ENCODE measurements at regions not wholly inside any gene's neighbourhood (a gene's known extent, or its start where the extent isn't known, plus 50 kb on each side); places are given as distances from the start of the nearest gene placed in this dataset.

DNA sequence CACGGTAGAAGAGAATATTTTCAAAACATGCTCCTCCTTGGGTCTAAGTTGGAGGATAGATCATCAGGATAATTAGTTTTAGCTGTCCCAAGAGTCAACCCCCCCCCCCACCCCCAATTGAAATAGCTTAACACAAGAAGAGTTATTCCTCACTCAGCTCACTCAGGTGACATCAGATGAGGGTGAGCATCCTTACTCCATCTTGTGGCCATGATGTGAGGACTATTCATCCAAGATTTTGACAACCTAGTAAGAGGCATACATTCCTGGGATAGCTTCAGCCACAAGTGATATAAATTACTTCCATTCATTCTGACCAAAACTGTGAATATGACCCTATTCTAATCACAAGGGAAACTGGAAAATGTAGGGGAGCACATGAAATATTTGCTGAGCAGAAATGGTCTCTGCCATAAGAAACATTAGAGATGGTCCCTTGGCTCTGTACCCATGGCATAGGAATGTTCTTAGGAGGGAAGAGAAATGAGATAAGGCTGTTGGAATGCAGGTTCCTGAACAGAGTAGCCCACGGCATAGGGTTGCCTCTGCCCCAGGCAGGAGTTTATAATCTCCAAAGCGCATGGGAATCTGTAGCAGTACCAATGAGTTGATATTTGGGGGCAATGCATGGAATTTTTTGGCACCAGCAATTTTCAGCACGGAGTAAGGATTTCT, 257.2 kb downstream of the CYRIA start:
- no peak for DNase-seq

GRCh38 chr2:16407358-16407757, 258.3 kb downstream of the CYRIA start:
- DNase-seq = no peak

DNA sequence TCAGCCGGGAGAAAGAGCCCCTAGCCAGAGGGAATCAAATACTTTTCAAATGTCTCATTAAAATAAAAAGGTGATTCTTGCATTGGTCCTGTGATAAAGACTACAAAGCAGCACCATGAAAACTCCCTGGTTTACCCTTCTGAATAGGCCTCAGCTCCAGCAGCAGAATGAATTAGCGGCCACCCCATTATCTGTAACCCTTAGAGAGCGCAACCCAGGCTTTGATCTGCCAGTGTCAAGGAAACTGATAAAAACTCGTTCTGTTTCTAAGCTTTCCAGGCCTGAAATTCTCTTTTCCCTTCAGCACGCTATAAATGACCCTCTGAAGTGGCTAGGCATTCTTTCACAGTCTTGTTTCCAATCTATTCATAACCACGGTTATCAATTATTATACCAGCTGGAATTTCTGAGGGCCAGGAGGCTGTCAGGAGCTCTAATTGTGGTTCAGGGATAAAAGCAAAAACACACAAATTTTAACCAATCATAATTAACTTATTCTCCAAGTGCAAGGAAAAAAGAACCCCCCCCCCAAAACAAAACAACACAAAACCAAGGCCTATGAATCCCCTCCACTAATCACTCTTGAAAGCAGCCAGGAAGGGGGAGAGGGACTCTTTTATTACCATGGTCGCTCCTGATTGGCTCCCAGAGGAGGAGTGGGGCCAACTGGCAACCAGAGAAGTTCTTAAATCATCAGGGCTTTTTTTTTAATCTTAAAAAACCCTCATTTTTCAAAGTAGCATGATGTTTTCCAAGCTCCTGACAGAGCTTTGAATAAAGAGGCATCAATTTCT, 258.9 kb downstream of the CYRIA start:
- DNase-seq = no peak

DNA sequence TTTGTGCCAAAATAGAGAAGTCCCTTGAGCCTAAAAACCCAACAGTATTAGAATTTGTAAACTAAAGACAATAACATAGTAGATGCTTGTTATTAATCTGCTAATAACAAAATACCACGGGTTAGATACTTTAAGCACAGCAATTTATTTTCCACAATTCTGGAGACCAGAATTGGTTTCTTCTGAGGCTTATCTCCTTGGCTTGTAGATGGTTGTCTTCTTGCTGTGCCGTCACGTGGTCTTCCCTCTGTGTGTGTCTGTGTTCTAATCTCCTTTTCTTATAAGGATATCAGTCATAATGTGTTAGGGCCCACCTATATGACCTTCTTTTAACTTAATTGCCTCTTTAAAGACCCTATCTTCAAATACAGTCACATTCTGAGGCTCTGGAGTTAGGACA, 260.1 kb downstream of the CYRIA start:
- no peak for DNase-seq

DNA sequence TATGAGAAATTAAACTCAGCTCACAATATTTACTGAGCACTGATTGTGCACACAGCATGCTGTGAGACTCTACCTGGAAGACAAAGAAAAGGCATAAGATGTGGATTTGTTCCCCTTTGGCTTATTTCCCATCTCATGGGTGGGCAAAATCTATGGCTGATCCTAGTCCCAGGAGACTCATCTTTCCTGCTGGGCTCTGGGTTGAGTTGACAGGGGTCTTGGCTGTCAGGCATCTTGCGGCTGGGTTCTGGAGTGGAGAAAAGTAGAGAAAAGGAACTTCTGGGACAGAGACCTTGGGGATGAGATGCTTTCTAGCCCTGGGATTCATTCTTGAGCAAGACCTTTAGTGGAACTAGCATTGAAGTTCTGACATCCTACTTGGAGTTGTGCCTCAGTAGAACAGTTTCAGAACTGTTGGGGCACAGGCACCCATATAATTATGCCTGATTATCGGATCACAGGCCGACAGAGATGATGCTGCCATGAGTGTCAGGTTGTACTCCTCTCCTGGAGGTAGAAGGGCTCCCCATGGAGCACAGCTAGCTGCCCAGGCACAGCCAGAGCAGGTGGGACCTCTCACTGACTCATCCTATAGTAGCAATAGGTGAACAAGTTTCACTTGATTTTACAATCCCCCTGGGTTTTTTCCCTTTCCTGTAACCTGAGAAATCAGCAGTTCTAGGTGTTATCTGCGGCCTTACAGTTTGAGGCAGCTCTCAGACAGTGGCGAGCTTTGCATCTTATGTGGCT, 260.9 kb downstream of the CYRIA start:
- DNase-seq = no peak

GRCh38 chr2:16404146-16404545, 261.5 kb downstream of the CYRIA start:
- no peak for DNase-seq

- no peak for DNase-seq
Measured at GRCh38 chr2:16402891-16403290, 262.7 kb downstream of the CYRIA start.

GRCh38 chr2:16401761-16402300, 263.8 kb downstream of the CYRIA start:
- no peak for DNase-seq

DNA sequence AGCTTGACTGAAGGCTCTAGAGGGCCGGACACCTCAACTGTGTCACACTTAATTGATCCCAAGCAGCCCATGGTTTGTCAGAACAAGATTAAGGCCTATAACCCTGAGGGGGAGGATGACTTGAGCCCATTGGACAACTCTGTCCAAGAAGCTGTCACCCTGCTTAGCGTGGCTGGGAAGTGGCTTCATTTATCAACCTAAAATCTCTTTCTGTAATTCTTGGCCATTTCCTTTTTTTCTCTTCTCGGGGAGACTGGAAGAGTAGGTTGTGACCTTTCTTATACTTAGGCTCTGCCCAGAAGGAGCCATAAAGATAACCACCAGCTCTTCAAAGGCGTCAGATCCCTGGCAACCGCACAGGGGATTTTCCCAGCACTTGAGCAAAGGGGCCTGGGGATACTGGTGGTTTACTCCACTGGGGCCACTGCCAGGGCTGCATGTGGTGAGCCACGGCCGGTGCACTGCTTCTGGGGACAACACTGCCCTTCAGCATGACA, 265.5 kb downstream of the CYRIA start:
- DNase-seq = no peak

DNA sequence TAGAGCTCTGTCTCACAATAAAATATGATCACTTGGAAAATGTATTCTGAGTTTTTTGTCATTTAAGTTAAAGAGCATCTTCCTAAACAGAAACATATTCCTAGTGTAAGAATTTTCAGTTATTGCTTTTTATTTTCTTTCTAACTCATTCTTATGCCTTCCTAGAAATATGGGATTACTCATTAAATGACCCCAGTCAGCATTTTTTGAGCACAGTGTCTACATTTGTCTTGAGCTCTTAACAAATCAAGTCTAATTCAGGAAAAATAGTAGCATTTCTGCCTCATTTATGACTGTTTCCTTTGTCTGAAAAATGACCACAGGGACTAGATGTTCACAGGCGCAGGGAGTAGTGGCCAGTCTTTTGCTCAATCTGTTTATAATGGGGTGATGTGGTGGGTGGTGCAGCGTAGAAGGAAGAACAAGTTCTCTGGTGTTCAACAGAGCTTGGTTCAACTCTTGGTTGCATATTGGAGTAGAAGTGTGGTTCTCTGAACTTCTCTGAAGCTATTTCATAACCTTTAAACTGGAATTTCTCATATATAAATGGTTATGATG, 267.1 kb downstream of the CYRIA start:
- no peak for DNase-seq

DNA sequence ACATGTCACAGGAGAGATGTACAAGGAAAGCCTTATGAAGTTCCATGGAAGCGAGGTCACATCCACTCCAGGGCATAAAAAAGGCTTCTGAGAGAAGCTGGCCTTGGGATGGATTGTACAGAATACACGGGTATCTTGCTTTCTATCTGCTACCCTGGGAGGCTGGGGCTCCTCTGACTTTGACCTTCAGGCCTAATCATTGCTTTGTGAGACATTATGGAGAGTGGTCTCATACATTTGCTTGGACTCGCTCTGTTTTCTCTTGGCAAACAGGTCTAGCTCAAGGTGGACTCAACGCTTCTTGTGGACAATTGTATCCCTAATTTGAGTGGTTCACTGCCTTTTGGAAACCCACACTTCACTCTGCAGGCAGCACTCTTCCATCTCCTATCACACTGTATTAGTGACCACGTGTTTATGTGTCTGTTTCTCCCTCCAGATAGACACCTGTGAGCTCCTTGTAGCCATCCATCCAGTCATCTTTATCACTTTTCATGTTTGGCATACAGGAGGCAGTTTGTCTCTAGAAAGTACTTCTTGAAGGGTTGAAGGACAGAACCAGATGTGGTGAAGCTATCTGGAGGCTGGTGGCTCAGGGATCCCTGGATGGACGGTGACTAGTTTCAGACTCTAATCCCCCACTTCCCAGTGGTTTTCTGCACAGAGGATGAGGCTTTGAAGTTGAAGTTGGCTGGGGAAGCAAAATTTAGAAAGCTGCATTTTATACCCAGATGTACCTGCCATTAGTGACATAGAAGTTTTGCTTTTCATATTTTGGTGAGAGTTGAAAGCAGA, 267.8 kb downstream of the CYRIA start:
- DNase-seq = no peak

DNA sequence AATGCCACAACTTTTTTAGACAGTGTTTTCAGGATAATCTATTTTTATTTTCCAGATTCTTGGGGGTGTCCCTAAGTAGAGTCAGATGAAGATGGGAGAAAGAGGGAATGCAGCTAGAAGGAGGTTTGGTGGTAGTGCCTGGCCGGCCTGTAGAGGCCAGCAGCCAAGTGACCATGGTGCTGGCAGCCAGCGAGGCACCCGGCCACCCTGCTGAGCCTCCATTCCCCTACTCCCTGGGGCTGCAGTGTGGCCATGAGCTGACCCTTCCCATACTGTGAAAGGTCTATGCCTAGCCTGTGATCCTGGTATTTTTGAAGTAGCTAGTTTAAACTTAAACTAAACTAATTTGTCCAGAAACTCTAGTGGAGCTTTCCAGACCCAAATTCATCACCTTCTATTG, 268.6 kb downstream of the CYRIA start:
- DNase-seq = no peak

- no peak for DNase-seq
Measured at GRCh38 chr2:16396171-16396570, 269.5 kb downstream of the CYRIA start.

DNA sequence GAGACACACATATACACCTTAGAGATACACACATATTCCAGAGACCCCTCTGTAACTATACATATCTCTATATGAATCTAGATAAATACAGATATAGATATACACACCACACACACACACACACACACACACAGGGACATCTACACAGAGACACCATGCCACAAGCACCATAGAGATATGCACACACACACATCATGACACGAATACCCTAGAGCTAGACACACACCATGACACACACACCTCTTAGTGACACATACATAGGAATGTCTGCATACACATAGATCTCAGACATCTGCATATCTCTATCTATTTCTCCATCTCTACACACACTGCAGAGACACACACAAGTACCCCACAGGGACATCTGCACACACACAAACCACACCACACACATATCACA, 270.0 kb downstream of the CYRIA start:
- DNase-seq = no peak

DNA sequence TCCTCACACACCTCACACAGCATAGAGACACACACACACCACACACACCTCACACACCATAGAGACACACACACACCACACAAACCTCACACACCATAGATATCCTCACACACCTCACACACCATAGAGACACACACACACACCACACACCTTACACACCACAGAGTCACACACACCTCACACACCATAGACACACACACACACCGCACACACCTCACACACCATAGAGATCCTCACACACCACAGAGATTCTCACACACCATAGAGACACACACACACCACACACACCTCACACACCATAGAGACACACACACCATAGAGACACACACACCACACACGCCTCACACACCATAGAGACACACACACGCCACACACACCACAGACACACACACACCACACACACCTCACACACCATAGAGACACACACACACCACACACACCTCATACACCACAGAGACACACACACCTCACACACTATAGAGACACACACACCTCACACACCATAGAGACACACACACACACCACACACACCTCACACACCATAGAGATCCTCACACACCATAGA, 270.6 kb downstream of the CYRIA start:
- DNase-seq = no peak

DNA sequence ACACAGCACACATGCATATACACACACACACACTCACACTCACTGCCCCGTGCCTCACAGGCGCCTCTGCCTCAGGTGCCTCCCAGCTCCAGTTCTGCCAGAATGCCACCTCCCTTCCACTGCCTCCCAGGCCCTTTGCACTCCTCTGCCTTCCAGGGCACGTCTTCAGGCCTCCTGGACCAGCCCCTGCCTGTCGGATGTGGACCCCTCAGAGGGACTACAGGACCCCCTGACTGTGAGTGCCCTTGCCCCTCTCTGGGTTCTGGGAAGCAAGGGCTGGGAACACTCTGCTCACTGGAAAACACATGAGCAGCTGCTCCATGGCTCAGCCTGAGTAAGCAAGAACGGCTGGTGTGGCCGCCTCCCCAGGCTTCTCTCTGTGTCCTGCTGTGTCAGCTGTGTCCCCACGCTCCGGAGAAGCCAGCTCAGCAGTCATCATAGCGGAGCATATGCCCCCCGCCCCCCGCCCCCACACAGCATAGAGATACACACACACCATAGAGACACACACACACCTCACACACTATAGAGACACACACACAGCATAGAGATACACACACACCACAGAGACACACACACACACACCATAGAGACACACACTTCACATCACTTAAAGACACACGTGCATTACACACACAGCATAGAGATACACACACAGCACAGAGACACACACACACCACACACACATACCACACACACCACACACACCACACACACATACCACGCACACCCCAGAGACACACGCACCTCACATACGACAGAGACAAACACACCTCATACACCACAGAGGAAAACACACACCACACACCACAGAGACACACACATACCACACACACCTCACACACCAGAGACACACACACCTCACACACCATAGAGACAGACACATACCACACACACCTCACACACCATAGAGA, 271.3 kb downstream of the CYRIA start:
- no peak for DNase-seq

DNA sequence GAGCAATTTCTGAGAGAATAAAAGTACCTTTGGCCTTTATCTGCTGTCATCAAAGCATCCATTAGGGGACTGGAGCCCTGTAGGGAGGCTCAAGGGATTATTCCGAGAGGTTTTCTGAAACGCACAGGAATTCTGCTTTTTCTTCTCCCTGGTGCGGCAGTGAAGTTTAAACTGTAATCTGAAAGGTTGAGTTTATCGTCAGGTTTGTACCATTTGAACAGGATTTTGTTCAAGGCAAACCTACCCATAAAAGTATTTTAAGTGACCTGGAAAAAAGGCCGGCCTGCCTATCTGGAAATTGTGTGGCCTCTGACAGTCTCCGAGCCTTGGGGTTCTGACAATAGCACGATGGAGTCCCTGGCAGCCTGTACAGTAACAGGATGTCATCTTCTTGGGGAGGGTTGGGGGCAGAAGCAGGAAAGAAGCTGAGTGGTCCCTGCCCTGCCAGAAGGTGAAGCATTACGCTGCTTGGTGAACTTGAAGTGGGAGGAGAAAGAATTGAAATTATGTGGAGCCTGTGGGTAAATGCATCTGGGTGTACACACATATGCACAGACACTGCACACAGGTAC, 272.0 kb downstream of the CYRIA start:
- DNase-seq = no peak

DNA sequence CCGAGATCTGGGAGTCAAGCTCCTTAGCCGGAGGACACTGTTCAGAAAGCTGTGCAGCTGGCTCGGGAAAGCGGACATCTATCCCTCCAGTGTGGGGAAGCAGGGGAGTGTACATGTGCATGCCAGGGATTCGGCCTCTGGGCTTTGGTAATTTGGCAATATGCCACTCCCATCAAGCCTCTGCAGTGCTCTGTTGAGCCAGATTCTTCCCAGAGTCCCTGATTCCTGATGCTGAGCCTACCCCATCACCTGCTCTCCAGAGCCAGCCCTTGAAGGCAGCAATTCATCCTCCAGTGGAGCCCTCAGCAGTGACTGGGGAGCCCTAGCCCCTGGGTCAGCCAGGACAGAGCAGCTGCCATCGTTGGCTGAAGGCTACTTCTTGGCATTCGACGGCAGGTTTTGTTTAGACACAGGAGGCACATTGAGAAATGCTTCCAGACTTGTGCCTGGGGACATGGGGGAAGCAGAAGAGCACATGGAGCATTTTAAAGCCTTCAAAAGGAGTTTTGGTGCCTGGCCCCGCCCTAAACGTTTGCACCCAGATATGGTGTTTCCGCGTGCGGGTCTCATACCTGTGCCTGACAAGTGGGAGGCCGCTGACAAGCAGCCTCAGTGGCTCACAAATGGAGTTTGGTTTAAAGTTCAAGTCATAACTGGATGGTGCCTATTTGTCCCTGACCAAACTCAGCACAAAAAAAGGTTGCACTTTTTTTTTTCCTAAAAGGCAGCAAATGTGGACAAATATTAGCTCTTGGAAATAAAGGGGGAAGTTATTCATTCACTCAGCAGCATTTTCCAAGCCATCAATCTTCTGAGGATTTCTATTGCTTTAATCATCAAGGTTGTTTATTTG, 272.8 kb downstream of the CYRIA start:
- no peak for DNase-seq

GRCh38 chr2:16391986-16392385, 273.6 kb downstream of the CYRIA start:
- no peak for DNase-seq
